ENCODE measurements at regions not wholly inside any gene's neighbourhood (a gene's known extent, or its start where the extent isn't known, plus 50 kb on each side); places are given as distances from the start of the nearest gene placed in this dataset.
"Not testable (repeated sequence)": the region's sequence is repeated elsewhere in the genome, so short reads cannot be mapped to it uniquely, and the experiment has no call there.

DNA sequence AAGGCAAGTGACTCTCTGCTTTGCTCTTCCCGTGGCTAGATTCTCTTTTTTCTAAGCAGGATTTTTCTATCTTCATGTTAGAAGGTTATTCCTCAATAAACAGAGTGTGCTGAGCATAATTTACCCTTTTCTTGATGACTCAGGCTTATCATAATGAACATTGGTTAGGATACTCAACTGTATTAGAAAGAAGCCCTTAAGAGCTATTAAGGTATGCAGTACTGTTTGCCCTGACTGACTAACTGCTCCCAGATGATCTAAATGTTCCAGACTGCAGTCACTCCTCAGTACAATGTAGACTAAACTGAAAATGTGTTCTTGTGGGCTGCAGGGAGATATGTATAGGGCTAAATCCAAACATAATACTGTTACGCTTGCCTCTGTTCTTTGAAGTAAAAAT lies 687.8 kb downstream of the NUP35 start:
- no peak for DNase-seq

DNA sequence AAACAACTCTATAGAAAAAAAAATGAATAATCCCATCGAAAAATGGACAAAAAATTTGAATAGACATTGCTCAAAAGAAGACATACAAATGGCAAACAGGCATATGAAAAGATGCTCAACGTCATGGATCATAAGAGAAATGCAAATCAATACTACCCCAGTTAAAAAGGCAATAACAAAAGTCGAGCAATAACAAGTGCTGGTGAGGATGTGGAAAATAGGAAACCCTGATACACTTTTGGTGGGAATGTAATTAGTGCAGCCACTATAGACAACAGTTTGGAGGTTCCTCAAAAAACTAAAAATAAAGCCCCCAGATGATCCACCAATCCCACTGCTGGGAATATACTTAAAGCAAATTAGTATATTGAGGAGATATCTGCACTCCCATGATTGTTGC lies 701.5 kb downstream of the NUP35 start:
- DNase-seq: no peak

DNA sequence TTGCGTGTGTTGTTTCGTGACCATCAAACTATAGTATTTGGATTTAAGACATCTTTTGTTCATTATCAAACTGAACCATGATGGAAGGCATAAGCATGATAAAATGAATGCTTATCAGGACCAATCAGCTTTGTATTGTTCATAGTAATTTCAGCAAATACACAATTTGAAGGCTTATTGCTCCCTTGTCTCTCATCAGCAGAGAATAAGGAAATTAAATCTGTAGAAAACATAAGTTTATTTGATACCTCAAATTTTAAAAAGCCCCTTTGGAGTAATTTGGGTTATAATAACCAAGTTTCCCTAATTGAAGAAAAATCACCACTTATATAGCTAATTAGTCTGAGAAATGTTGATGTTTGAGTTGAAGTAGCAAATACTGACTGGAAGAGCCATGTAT lies 705.7 kb downstream of the NUP35 start:
- DNase-seq: no peak

DNA sequence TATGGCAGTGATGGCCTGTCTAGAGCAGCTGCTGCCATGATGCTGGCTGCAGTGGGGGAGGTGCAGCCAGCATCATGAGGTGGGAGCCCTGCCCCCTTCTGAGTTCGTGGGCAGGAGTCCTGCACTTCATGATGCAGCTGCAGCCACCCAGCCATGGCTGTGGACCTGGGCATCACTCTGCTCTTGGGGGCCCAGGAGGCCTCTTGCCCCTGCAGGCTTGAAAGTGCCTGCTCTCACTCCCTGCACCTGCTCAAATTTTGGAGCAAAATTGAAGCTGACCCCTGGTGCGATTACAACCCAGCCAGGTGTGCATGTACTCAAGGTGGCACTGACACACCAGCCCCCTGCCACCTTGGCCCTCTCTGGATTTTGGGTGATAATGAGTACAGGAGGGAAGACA lies 712.9 kb downstream of the NUP35 start:
- DNase-seq: no peak

DNA sequence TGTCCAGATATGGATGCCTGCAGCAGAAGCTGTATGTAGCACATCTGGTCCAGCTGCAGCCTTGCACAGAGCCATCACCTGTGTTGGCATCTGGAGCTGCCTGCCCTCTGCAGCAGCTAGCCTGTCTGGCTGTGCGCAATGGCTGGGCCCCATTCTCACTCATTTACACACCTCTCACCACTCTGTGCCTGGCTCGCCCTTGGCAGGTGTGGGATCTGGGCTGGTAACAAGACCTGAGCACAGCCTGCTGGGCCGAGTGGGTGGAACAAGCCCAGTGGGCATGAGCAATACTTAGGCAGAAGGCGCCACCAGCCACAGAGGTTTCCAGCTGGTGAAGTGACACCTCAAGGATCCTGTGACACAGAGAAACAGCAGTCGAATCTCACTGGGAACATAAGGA lies 714.1 kb downstream of the NUP35 start:
- no peak for DNase-seq

DNA sequence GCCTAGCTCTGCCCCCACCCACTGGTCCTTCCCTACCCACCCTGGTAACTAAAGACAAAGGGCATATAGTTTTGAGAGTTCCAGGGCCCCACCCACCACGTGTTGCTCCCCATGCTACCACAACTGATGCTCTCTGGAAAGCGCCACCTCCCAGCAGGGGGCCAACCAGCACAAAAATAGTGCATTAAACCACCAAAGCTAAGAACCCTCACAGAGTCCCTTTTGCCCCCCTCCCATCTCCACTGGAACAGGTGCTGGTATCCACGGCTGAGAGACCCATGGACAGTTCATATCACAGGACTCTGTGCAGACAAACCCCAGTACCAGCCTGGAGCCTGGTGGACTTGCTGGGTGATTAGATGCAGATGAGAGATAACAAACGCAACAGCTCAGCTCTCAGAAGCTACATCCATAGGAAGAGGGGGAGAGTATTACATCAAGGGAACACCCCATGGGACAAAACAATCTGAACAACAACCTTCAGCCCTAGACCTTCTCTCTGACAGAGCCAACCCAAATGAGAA lies 715.9 kb downstream of the NUP35 start:
- no peak for DNase-seq

DNA sequence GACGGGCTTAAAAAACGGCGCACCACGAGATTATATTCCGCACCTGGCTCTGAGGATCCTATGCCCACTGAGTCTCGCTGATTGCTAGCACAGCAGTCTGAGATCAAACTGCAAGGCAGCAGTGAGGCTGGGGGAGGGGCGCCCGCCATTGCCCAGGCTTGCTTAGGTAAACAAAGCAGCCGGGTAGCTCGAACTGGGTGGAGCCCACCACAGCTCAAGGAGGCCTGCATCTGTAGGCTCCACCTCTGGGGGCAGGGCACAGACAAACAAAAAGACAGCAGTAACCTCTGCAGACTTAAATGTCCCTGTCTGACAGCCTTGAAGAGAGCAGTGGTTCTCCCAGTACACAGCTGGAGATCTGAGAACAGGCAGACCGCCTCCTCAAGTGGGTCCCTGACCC lies 725.6 kb downstream of the NUP35 start:
- not testable (repeated sequence) for DNase-seq

DNA sequence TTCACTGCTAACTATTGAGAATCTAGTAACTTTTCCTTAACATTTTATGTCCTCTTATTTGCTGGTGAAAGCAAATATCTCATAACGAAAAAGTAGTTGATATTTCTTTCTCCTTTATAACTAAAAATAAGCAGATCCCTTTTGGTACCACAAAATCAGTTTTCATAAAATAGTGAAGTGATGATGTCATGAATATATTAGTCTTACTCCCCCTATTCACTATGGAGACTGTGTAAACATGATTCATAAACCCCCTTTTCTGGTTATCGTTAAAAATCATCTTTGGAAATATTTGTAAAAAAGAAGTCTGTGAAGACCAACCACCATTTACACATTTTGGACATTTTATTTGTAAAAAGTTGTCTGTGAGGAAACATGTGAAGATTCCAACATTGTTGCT lies 734.9 kb downstream of the NUP35 start:
- no peak for DNase-seq

DNA sequence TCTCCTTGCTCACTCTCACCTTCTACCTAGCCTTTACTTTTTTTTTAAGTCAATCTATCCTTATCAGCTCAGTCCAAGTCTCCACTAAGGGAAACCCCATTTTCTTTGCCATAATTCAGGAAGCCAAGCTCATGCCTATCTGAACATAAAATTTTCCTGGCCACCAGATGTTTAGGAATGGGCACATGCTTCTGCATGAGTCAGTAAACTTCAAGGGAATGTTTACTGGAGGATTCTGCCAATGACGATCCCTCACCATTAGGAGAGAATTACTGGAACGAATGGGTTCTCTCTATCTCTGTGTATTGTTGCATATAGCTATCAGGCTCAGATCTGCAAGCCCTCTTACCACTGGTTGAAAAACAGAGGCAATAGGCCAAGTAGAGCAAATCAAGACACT lies 731.7 kb upstream of the ZNF804A start:
- DNase-seq: no peak

DNA sequence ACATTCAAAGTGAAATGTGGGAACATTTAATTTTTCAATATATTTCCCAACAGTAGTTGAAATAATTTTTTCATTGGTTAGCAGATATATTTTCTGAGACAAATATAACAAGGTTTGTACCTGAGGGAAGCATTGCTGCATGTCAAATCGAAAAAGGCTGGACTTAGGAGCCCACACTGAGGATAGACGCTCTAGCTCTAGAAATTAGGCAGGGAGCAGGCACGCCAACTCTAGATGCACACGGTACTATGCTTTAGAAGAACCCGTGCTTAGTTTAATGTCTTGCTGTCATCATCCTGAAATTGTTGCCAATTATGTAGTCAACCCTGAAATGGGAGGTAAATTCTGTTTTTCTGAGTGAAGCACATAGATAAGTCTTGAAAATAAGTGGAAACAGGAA lies 731.1 kb upstream of the ZNF804A start:
- no peak for DNase-seq

DNA sequence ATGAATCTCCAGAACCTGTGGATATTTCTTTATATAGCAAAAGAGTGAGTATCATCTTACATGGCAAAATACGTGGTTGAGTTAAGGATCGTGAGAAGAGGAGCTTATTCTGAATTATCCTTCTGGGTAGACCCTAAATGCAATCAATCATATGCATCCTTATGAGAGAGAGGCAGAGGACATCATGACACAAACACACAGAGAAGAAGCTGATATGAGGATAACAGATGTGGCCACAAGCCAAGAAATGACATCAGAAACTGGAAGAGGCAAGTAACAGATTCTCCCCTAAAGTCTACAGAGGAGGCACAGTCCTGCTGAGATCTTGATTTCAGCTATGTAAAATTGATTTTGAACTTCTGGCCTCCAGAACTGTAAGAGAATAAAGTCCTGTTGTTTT lies 730.2 kb upstream of the ZNF804A start:
- no peak for DNase-seq

DNA sequence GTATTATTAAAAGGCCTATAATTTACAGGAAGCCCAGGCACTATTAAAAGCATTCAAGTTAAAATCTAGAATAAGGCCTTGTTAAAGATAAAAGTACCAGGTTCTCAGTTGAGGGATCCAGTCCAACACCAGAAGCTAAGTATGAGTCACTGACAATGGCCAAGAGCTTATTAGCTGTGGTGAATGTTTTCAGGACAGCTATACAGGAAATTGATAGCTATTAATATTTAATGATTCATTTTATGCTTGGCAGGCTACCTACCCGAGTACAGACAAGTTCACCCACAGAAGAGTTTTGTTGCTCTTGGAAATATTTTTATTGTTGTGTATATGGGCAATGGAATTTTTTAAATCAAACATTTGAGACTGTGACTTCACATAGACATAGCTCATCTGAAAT lies 729.6 kb upstream of the ZNF804A start:
- no peak for DNase-seq

DNA sequence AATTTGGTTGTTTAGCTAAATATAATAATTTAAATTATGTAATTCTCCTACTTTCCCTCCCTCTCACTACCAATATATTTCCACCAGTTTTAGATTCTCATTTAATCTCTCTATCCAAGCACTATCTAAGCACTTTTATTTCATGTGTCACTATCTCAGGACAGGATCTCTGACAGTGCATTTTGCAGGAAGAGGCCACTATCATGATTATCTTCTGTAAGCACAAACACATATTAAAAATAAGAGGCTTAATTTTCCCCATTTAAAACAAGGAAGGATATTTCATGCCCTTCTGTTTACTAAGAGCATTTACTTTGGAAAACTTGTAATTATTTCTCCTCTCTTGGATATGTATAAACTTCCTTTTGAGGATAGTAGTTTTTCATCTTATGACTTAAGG lies 726.2 kb upstream of the ZNF804A start:
- DNase-seq: no peak

DNA sequence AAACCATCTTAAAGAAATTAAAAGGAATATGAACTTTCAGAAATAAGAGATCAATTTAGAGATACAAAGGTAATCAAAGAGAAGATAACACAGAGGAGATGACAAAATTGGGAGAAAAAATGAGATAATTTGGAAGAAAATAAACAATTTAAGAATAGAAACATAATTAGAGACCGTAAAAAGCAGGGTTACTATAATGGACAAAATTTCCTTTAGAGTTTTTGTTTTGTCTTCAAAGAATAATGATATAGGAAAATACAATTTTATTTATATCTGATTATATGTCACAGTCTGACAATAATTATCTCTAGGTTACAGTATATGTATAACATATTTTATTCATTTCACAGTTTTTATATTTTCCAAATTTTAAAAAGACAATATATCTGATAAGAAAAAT lies 716.4 kb upstream of the ZNF804A start:
- no peak for DNase-seq

DNA sequence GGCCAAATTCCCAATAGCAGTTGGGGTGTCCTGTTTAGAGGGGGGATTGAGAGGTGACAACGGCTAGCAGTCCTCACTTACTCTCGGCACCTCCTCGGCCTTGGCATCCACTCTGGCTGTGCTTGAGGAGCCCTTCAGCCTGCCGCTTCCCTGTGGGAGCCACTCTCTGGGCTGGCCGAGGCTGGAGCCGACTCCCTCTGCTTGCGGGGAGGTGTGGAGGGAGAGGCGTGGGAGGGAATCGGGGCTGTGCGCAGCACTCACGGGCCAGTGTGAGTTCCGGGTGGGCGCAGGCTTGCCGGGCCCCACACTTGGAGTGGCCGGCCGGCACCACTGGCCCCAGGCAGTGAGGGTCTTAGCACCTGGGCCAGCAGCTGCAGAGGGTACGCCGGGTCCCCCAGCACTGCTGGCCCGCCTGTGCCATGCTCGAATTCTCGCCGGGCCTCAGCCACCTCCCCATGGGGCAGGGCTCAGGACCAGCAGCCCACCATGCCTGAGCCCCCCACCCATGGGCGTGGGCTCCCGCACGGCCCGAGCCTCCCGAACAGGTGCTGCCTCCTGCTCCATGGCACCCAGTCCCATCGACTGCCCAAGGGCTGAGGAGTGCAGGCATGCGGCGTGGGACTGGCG lies 705.9 kb upstream of the ZNF804A start:
- peak; percentile 11 for DNase-seq

DNA sequence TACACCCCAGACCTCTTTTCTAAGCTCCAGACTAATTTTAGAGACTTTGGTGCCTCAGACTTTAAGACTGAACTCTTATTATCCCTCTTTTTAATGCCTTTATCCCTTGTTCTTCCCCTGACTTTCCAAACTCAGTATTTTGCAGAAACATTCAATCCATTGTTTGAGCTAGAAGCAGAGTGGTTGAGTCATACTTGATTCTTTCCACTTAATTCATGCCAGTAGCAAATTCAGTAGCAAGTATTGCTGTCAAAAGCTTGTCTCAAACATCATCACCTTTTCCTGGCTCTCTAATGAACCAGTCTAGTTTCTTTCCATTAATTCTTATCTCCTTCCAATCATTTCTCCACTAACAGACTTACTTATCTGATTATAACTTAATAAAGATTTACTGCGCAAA lies 699.7 kb upstream of the ZNF804A start:
- DNase-seq: no peak

DNA sequence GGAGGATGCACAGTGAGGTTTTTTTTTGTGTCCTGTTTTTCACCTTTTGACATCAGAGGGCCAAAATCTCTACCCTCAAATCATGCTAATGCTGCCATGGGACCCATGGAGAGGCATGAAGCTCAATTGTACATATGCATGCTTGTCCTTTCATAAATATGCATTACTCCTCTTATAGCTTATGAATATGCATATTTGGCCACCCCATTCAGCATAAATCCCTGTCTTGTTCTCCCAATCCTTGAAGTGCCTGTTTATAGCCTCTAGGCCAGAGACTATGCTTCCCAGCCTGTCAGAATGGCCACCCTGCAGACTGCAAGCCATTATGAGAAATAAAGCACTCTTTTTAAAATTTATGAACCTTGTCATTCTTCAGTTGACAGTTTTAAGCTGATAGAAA lies 696.4 kb upstream of the ZNF804A start:
- DNase-seq: no peak

DNA sequence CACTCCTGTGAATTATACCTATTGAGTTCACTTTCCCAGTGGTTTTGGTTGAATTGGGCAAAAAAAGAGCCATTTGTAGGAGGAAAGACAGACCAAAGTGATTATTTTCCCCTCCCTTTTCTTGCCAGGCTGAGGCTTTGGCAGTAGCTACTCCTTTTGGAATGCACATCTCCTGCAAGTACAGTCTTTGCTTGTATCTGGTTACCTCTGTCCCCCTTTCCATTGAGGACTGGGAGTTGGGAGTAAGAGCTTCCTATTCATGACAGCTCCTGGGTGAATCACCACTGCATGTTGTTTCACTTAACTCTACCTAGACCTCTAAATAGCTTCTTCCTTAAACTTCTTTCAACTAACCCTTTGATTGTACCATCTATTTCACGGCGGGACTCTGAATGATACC lies 695.3 kb upstream of the ZNF804A start:
- no peak for DNase-seq

DNA sequence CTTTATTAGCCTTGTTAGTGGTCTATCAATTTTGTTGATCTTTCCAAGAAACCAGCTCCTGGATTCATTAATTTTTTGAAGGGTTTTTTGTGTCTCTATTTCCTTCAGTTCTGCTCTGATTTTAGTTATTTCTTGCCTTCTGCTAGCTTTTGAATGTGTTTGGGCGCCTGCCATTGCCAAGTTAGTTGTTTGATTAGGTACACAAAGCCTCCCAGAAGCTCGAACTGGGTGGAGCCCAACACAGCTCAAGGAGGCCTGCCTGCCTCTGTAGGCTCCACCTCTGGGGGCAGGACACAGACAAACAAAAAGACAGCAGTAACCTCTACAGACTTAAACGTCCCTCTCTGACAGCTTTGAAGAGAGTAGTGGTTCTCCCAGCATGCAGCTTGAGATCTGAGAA lies 682.3 kb upstream of the ZNF804A start:
- DNase-seq: not testable (repeated sequence)

DNA sequence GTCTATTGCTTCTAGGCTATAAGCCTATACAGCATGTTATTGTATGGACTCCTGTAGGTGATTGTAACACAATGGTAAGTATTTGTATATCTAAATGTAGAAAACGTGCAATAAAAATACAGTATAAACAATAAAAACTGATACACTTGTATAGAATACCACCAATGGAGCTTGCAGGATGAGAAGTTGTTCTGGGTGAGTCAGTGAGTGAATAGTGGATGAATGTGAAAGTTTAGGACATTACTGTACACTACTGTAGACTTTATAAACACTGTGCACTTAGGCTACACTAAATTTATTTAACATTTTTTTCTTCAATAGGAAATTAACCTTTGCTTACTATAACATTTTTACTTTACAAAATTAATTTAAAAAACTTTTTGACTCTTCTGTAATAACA lies 679.2 kb upstream of the ZNF804A start:
- DNase-seq: no peak

DNA sequence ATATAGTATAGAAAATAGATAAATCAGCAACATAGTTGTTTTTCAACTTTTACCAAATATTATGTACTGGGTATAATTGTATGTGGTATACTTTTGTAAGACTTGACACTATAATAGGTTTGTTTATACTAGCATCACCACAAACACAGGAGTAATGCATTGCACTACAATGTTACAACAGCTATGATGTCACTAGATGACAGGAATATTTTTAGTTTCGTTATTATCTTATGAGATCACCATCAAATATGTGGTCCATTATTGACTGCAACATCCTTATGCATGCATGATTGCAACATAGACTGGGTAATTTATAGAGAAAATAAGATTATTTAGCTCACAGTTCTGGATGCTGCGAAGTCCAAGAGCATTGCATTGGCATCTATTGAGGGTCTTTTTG lies 678.4 kb upstream of the ZNF804A start:
- no peak for DNase-seq

DNA sequence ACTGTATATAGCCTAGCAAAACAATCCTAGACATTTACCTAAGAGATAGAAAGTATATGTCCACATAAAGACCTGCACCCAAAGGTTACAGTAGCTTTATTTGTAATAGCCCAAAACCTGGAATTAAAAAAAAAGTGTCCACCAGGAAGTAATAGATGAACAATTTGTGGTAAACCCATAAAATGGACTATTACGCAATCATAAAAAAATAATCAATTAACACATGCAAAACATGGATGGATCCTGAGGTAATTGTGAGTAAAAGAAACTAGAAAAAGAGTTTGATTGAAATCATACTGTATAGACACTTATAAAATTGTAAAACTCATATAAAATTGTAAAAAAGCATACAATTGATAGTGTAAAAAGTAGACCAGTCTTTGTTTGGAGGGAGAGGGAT lies 673.0 kb upstream of the ZNF804A start:
- DNase-seq: no peak

DNA sequence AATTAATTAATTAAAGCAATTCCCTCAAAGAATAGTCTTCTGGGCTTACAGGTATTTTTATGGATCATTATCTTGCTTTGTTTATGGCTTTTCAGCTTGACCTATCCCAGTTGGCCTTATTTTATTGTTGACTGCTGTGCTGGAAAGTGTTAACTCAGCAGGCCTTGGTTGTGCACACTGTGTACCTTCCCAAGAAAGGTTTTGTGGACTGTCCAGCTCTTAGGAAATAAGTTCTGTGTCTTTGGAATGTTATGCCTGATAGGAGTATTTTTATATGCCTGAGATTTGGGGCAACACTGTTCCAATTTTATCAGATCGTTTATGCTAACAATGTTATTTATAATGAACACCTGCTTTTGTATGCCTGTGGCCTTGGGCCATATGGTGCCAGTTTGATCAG lies 671.9 kb upstream of the ZNF804A start:
- no peak for DNase-seq

DNA sequence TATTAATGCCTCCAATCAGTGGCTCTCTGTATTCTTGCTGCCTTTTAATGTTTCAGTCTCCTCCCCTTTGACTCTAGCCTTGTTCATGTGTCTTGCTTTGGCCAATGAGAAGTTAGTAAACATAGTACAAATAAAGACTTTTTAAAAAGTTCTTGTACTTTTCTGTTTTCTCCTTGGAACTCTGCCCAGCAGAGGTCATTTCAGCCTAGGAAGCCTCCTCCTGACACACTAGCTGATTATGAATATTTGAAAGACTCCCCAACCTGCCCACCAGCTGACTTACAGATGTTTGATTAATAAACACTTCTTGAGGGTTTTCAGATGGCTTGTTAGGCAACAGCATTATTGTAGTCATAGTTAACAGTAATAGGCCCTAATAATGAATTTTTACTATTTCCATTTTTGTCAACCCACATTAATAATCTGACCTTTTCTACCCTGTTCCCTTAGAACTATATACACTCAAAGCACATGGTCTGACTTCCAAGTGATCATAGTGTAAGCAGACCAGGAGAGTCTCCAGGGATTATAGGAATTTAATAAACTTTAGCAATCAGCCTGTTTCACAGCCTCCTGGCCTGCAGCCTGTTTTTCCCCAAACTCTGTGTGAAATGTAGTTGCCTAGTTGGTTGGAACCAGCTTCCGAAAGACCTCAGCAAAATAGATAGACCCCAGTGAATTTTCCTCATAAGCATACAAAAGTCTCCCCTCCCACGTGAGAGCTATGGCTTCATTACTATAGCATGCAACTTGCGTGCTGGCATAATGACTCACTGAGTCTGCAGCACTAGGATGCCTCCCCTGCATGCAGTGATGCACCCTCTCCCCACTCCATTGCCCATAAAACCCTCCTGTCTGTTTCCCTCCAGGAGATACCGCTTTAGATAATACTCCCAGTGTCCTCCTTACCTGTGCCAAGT lies 670.7 kb upstream of the ZNF804A start:
- no peak for DNase-seq
